ENCODE measurements at regions not wholly inside any gene's neighbourhood (a gene's known extent, or its start where the extent isn't known, plus 50 kb on each side); places are given as distances from the start of the nearest gene placed in this dataset.

DNA sequence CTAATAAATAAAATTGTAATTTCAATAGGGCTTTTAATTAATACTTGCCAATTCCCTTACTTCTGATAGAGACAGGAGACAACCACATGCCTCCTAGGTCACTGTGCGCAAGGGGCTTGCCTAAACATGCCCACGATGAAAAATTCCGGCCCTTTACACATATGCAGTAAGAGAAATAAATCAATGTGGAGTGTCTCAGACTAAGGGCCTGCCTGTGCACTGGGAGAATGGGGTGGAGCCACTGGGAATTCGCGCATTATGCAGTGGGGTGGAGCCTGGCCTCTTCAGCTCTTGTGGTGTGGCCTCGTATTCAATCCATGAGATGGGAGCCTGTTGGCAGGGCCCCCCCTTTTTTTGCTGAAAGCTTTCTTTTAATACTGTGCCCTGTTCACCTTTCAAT is 484.5 kb downstream of the PDGFC start:
- TF ChIP-seq, protein P1, sequence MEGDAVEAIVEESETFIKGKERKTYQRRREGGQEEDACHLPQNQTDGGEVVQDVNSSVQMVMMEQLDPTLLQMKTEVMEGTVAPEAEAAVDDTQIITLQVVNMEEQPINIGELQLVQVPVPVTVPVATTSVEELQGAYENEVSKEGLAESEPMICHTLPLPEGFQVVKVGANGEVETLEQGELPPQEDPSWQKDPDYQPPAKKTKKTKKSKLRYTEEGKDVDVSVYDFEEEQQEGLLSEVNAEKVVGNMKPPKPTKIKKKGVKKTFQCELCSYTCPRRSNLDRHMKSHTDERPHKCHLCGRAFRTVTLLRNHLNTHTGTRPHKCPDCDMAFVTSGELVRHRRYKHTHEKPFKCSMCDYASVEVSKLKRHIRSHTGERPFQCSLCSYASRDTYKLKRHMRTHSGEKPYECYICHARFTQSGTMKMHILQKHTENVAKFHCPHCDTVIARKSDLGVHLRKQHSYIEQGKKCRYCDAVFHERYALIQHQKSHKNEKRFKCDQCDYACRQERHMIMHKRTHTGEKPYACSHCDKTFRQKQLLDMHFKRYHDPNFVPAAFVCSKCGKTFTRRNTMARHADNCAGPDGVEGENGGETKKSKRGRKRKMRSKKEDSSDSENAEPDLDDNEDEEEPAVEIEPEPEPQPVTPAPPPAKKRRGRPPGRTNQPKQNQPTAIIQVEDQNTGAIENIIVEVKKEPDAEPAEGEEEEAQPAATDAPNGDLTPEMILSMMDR (conservative IDR thresholded peaks at IDR 0.05; ENCODE audit: low read depth in 2 of 2), result no peak
- TF ChIP-seq EZH2 (IDR thresholded peaks at IDR 0.05; ENCODE audit: low read depth, unreplicated experiment) (no peak), ZNF114 (CRISPR knock-in tag; IDR thresholded peaks at IDR 0.05) (no peak), POLR2AphosphoS5 (IDR thresholded peaks at IDR 0.05; ENCODE audit: low read depth) (no peak), CREB1 (CRISPR knock-in tag; IDR thresholded peaks at IDR 0.05; ENCODE audit: low read depth) (no peak), EZH2phosphoT487 (IDR thresholded peaks at IDR 0.05; ENCODE audit: unreplicated experiment) (no peak), ZNF331 (CRISPR knock-in tag; IDR thresholded peaks at IDR 0.05; ENCODE audit: low read depth) (no peak)
- TF ChIP-seq, protein P2, sequence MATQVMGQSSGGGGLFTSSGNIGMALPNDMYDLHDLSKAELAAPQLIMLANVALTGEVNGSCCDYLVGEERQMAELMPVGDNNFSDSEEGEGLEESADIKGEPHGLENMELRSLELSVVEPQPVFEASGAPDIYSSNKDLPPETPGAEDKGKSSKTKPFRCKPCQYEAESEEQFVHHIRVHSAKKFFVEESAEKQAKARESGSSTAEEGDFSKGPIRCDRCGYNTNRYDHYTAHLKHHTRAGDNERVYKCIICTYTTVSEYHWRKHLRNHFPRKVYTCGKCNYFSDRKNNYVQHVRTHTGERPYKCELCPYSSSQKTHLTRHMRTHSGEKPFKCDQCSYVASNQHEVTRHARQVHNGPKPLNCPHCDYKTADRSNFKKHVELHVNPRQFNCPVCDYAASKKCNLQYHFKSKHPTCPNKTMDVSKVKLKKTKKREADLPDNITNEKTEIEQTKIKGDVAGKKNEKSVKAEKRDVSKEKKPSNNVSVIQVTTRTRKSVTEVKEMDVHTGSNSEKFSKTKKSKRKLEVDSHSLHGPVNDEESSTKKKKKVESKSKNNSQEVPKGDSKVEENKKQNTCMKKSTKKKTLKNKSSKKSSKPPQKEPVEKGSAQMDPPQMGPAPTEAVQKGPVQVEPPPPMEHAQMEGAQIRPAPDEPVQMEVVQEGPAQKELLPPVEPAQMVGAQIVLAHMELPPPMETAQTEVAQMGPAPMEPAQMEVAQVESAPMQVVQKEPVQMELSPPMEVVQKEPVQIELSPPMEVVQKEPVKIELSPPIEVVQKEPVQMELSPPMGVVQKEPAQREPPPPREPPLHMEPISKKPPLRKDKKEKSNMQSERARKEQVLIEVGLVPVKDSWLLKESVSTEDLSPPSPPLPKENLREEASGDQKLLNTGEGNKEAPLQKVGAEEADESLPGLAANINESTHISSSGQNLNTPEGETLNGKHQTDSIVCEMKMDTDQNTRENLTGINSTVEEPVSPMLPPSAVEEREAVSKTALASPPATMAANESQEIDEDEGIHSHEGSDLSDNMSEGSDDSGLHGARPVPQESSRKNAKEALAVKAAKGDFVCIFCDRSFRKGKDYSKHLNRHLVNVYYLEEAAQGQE (IDR thresholded peaks at IDR 0.05; ENCODE audit: unreplicated experiment), result no peak
- TF ChIP-seq, protein P3, sequence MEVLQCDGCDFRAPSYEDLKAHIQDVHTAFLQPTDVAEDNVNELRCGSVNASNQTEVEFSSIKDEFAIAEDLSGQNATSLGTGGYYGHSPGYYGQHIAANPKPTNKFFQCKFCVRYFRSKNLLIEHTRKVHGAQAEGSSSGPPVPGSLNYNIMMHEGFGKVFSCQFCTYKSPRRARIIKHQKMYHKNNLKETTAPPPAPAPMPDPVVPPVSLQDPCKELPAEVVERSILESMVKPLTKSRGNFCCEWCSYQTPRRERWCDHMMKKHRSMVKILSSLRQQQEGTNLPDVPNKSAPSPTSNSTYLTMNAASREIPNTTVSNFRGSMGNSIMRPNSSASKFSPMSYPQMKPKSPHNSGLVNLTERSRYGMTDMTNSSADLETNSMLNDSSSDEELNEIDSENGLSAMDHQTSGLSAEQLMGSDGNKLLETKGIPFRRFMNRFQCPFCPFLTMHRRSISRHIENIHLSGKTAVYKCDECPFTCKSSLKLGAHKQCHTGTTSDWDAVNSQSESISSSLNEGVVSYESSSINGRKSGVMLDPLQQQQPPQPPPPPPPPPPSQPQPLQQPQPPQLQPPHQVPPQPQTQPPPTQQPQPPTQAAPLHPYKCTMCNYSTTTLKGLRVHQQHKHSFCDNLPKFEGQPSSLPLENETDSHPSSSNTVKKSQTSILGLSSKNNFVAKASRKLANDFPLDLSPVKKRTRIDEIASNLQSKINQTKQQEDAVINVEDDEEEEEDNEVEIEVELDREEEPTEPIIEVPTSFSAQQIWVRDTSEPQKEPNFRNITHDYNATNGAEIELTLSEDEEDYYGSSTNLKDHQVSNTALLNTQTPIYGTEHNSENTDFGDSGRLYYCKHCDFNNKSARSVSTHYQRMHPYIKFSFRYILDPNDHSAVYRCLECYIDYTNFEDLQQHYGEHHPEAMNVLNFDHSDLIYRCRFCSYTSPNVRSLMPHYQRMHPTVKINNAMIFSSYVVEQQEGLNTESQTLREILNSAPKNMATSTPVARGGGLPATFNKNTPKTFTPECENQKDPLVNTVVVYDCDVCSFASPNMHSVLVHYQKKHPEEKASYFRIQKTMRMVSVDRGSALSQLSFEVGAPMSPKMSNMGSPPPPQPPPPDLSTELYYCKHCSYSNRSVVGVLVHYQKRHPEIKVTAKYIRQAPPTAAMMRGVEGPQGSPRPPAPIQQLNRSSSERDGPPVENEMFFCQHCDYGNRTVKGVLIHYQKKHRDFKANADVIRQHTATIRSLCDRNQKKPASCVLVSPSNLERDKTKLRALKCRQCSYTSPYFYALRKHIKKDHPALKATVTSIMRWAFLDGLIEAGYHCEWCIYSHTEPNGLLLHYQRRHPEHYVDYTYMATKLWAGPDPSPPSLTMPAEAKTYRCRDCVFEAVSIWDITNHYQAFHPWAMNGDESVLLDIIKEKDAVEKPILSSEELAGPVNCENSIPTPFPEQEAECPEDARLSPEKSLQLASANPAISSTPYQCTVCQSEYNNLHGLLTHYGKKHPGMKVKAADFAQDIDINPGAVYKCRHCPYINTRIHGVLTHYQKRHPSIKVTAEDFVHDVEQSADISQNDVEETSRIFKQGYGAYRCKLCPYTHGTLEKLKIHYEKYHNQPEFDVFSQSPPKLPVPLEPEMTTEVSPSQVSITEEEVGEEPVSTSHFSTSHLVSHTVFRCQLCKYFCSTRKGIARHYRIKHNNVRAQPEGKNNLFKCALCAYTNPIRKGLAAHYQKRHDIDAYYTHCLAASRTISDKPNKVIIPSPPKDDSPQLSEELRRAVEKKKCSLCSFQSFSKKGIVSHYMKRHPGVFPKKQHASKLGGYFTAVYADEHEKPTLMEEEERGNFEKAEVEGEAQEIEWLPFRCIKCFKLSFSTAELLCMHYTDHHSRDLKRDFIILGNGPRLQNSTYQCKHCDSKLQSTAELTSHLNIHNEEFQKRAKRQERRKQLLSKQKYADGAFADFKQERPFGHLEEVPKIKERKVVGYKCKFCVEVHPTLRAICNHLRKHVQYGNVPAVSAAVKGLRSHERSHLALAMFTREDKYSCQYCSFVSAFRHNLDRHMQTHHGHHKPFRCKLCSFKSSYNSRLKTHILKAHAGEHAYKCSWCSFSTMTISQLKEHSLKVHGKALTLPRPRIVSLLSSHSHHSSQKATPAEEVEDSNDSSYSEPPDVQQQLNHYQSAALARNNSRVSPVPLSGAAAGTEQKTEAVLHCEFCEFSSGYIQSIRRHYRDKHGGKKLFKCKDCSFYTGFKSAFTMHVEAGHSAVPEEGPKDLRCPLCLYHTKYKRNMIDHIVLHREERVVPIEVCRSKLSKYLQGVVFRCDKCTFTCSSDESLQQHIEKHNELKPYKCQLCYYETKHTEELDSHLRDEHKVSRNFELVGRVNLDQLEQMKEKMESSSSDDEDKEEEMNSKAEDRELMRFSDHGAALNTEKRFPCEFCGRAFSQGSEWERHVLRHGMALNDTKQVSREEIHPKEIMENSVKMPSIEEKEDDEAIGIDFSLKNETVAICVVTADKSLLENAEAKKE (CRISPR knock-in tag; IDR thresholded peaks at IDR 0.05), result no peak

Data from GM23338 (cell line).